GM19238 (cell line): ENCODE measurements at regions not wholly inside any gene's neighbourhood (a gene's known extent, or its start where the extent isn't known, plus 50 kb on each side); places are given as distances from the start of the nearest gene placed in this dataset.

ENCODE experiments used
- DNase-seq: peaks from one replicate; pipeline ENCODE4 v3.0.0; 2011; ENCODE audit warnings: low spot score; ENCODE audit not compliant: insufficient read length

GRCh38 chr1:57824535-57824934, 400.7 kb upstream of the DAB1 start:
- no peak for DNase-seq

- no peak for DNase-seq
Measured at GRCh38 chr1:57820356-57821095, 396.7 kb upstream of the DAB1 start.

GRCh38 chr1:57819893-57820292, 396.0 kb upstream of the DAB1 start:
- no peak for DNase-seq

GRCh38 chr1:57803586-57803985, 379.7 kb upstream of the DAB1 start:
- DNase-seq = no peak

GRCh38 chr1:57800376-57800775, 376.5 kb upstream of the DAB1 start:
- no peak for DNase-seq

- DNase-seq = no peak
Measured at GRCh38 chr1:57799490-57800115, 375.7 kb upstream of the DAB1 start.

- DNase-seq = no peak
Measured at GRCh38 chr1:57798543-57798942, 374.7 kb upstream of the DAB1 start.

- DNase-seq = no peak
Measured at GRCh38 chr1:57797084-57797483, 373.2 kb upstream of the DAB1 start.

- no peak for DNase-seq
Measured at GRCh38 chr1:57796616-57797015, 372.8 kb upstream of the DAB1 start.

GRCh38 chr1:57795886-57796285, 372.0 kb upstream of the DAB1 start:
- no peak for DNase-seq

- no peak for DNase-seq
Measured at GRCh38 chr1:57794078-57794477, 370.2 kb upstream of the DAB1 start.

GRCh38 chr1:57791497-57791896, 367.6 kb upstream of the DAB1 start:
- no peak for DNase-seq

- no peak for DNase-seq
Measured at GRCh38 chr1:57789936-57790335, 366.1 kb upstream of the DAB1 start.

- no peak for DNase-seq
Measured at GRCh38 chr1:57788313-57788712, 364.5 kb upstream of the DAB1 start.

- no peak for DNase-seq
Measured at GRCh38 chr1:57784356-57784755, 360.5 kb upstream of the DAB1 start.

- no peak for DNase-seq
Measured at GRCh38 chr1:57782357-57782756, 358.5 kb upstream of the DAB1 start.

GRCh38 chr1:57772580-57773195, 348.8 kb upstream of the DAB1 start:
- no peak for DNase-seq

GRCh38 chr1:57770772-57771171, 346.9 kb upstream of the DAB1 start:
- DNase-seq = no peak

- no peak for DNase-seq
Measured at GRCh38 chr1:57770236-57770635, 346.4 kb upstream of the DAB1 start.

- no peak for DNase-seq
Measured at GRCh38 chr1:57761628-57762027, 337.8 kb upstream of the DAB1 start.

- no peak for DNase-seq
Measured at GRCh38 chr1:57752843-57753242, 329.0 kb upstream of the DAB1 start.

GRCh38 chr1:57748719-57749118, 324.9 kb upstream of the DAB1 start:
- DNase-seq = no peak

- DNase-seq = no peak
Measured at GRCh38 chr1:57747818-57748217, 324.0 kb upstream of the DAB1 start.
